ENCODE measurements at regions not wholly inside any gene's neighbourhood (a gene's known extent, or its start where the extent isn't known, plus 50 kb on each side); places are given as distances from the start of the nearest gene placed in this dataset.

- TF ChIP-seq CTCF (IDR thresholded peaks at IDR 0.05 in 4 of 5, conservative IDR thresholded peaks at IDR 0.05 in 1 of 5) (no peak), POLR2A (IDR thresholded peaks at IDR 0.05) (no peak)
Observed at GRCh38 chr17:15122857-15123256, 142.3 kb downstream of the PMP22 start.

Measured in gastrocnemius medialis (tissue), 4 donors.